WI38 (cell line): ENCODE measurements at regions not wholly inside any gene's neighbourhood (a gene's known extent, or its start where the extent isn't known, plus 50 kb on each side); places are given as distances from the start of the nearest gene placed in this dataset.
"Not testable (repeated sequence)": the region's sequence is repeated elsewhere in the genome, so short reads cannot be mapped to it uniquely, and the experiment has no call there.

Source experiments
- H3K4me3 ChIP-seq: 2 replicates; pipeline ENCODE4 v1.5.1; 2011; ENCODE audit warnings: low read depth, mild to moderate bottlenecking, control low read depth, low read length
- CTCF ChIP-seq: IDR thresholded peaks from 2 replicates; pipeline ENCODE4 v1.5.1; 2012; ENCODE audit warnings: low read depth, mild to moderate bottlenecking, control low read depth, low read length

- no peak overlapping the region for H3K4me3 ChIP-seq
- TF ChIP-seq CTCF, result no peak
Measured at GRCh38 chr7:156578978-156579430, 61.6 kb upstream of the RNF32 start.

GRCh38 chr7:156578578-156578940, 62.0 kb upstream of the RNF32 start:
- TF ChIP-seq CTCF, result no peak
- H3K4me3 ChIP-seq, result no peak overlapping the region

DNA sequence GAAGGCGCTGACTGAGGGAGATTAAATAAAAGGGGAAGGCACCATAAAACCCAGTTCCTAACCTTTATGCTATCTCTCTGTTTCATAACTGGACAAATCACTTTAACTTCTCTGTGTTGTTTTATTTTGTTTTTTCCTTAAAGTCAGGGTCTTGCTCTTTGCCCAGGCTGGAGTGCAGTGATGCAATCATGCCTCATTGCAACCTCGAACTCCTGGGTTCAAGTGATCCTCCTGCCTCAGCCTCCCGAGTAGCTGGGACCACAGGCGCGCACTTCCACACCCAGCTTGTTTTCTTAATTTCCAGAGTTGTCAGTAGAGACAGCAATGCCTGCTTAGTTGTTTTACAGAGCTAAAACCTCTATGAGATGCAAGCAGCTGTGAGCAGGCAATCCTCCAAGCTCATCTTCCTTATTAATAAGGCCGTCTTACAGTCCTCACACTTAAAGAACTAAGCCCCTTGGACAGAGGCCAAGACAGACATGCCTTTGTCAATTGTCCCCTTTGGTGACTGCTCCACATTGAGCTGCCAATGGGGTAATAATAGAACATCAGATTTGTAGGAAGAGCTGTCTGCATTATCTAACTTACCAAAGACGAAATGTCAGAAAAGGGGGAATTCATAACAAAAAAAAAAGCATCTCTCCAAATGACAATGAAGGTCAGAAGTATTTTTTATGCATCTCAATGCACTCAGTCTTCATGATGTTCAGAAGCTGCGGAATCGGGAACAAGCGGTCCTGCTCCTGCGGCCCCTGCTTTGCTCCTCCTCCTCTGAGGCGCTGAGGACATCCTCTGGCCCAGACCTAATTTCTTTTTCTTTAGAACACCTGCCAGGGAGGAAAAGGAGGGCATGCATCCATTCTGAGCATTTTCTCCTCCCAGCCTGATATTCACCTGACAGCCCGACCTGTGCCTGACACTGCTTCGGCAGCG, 62.7 kb upstream of the RNF32 start:
- no peak overlapping the region for H3K4me3 ChIP-seq
- TF ChIP-seq CTCF, result no peak

- no peak for TF ChIP-seq CTCF
- no peak overlapping the region for H3K4me3 ChIP-seq
Measured at GRCh38 chr7:156576216-156577058, 64.1 kb upstream of the RNF32 start.

DNA sequence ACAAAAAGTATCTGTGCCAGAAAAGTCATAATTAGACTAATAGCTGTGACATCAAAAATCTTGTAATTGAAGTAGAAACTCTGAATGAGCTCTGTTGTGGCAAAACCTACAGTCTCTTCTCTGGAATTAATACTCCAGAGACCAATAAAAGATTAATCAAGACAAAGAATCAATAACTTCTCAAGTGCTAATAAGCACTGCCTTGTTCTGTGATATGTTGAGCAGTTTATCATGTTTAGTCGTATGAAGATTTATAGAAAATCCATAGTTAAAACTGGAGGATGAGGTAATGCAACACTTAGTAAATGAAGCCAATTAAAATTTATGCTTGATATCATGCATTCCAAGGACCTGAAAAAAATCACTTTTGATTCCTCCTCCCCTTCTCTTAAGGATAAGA, 72.3 kb upstream of the RNF32 start:
- TF ChIP-seq CTCF, result no peak
- H3K4me3 ChIP-seq, result no peak overlapping the region

DNA sequence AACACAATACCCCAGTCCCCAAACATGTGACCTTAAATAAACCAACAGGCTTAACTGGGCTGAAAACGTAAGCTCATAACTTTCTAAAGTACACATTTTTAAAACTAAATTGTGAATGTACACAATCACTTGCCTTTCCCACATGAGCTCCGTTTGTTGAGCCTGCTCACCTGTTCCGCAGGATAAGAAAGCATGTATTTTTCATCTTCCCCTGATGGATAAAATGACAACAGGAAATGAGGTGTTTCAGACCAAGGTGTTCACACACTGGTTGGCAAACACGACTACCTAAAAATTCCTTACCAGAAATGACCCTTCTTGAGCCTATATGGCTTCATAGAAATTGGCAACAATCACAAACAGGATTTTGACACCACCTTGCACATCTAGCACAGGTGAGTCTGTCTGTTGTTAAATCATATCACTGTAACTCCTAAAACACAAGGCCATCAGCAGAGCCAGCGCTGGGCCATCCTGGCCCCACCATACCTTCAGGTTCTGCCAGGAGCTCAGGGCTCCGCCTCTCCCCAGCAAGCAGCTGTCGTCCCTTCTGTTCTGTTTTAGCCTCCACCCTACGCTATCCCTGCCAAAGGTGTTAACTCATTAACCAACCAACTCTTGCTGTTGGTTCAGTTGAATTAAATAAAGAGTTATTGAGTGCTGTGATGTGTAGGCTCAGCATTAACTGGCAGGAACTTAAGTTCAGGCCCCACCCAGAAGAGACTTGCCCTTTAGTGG, 73.6 kb upstream of the RNF32 start:
- no peak overlapping the region for H3K4me3 ChIP-seq
- no peak for TF ChIP-seq CTCF

DNA sequence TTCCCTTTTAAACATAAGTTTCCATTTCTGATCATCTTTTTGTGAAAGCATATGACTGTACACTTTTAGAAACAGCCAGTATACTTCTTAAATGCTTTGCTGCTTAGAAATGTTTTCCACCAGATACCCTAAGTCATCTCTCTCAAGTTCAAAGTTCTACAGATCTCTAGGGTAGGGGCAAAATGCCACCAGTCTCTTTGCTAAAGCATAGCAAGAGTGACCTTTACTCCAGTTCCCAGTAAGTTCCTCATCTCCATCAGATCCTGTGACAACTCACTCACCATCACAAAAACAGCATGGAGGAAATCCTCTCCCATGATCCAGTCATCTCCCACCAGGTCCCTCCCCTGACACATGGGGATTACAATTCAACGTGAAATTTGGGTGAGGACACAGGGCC, 75.6 kb upstream of the RNF32 start:
- H3K4me3 ChIP-seq, result not testable (repeated sequence)
